ENCODE measurements at regions not wholly inside any gene's neighbourhood (a gene's known extent, or its start where the extent isn't known, plus 50 kb on each side); places are given as distances from the start of the nearest gene placed in this dataset.

DNA sequence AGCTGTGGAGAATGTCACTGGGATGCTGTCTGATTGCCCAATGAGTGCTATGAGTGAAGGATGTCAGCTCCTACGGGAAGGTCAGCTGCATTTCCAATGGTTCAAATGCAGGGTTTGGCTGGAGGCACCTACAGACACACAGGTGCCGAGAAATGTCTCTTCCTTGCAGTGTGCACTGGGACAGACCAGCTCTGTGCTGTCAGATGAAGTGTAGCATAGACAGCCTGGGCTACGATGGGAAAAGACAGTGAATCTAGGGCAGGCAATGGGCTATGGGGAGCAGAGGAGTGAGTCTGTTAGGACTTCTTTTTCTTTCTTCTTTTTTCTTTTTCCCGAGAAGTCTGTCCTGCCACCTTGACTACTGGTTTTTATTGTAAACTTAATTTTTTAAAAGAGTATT, 223.1 kb upstream of the EOMES start:
- ChIA-PET POLR2A (no interaction called here), CTCF (ENCODE audit: unreplicated experiment) (no interaction called here)
- no peak for DNase-seq (ENCODE audit: low spot score)
- no peak overlapping the region for H3K4me2 ChIP-seq (ENCODE audit: low read length)
- TF ChIP-seq CTCF (conservative IDR thresholded peaks at IDR 0.05; ENCODE audit: low read length) = no peak
- no peak for TF ChIP-seq EZH2phosphoT487 (IDR thresholded peaks at IDR 0.05; ENCODE audit: borderline replicate concordance, low read depth, low read length)
- no peak overlapping the region for H3K27ac ChIP-seq (ENCODE audit: low read depth, low read length, poor library complexity, severe bottlenecking)
- H3K9me3 ChIP-seq (ENCODE audit: low read length) = no peaks in the 10 kb centered on the region
- no TSS peak for BruUV-seq (replicated peaks)
- H3K4me3 ChIP-seq (ENCODE audit: low read depth, low read length, poor library complexity, severe bottlenecking) = no peak overlapping the region
- no peaks in the 10 kb centered on the region for H3K79me2 ChIP-seq (ENCODE audit: insufficient read depth, low read depth, low read length)
- no peaks in the 10 kb centered on the region for H3K36me3 ChIP-seq (ENCODE audit: insufficient read depth, low read length)
- intact Hi-C loops (cut with micrococcal nuclease; ENCODE audit: unreplicated experiment) = no loop called here
- no peaks in the 10 kb centered on the region for H3K9me2 ChIP-seq (ENCODE audit: insufficient read depth, low read length)
- no peaks in the 10 kb centered on the region for H4K20me1 ChIP-seq (ENCODE audit: insufficient read depth, low read length)
- H3K4me1 ChIP-seq (ENCODE audit: insufficient read depth, low read length, poor library complexity, severe bottlenecking) = no peaks in the 10 kb centered on the region
- H2AFZ ChIP-seq (ENCODE audit: low read length) = no peak overlapping the region

DNA sequence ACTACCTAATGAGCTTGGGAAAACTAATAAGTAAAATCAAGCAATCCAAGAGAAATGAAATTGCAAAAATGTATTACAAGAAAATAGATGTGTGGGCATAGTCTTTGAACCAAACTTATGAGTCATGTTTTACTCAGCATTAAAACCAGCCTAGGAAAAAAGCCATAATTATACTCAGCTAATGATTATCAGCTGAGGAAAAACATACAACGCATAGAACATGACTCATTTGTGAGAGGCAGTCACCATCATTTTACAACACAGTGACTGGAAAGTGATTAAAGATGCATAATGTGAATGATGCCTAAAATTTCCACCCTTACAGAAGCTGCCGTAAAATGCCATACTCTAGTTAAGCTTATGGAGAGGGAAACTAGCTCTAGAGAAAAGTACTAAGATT, 238.0 kb upstream of the EOMES start:
- POLR2A ChIA-PET = interaction anchor here (0.6 to 0.7 kb wide), 4 partner anchors 24 to 1997 kb away, joined by 3 read pairs; no protein-coding TSS in a partner anchor
- Histone ChIP-seq H3K9me3 (ENCODE audit: low read length) (no peaks in the 10 kb centered on the region), H3K27ac (ENCODE audit: low read depth, low read length, poor library complexity, severe bottlenecking) (no peak overlapping the region), H3K36me3 (ENCODE audit: insufficient read depth, low read length) (no peaks in the 10 kb centered on the region), H3K4me3 (ENCODE audit: low read depth, low read length, poor library complexity, severe bottlenecking) (no peak overlapping the region), H3K9me2 (ENCODE audit: insufficient read depth, low read length) (no peaks in the 10 kb centered on the region), H3K4me2 (ENCODE audit: low read length) (no peak overlapping the region), H2AFZ (ENCODE audit: low read length) (no peak overlapping the region), H4K20me1 (ENCODE audit: insufficient read depth, low read length) (no peaks in the 10 kb centered on the region), H3K79me2 (ENCODE audit: insufficient read depth, low read depth, low read length) (no peaks in the 10 kb centered on the region), H3K4me1 (ENCODE audit: insufficient read depth, low read length, poor library complexity, severe bottlenecking) (no peaks in the 10 kb centered on the region)
- no peak for DNase-seq (ENCODE audit: low spot score)
- no peak for TF ChIP-seq CTCF (conservative IDR thresholded peaks at IDR 0.05; ENCODE audit: low read length)
- TF ChIP-seq EZH2phosphoT487 (IDR thresholded peaks at IDR 0.05; ENCODE audit: borderline replicate concordance, low read depth, low read length) = no peak
- CTCF ChIA-PET (ENCODE audit: unreplicated experiment) = no interaction called here
- intact Hi-C loops (cut with micrococcal nuclease; ENCODE audit: unreplicated experiment) = no loop called here
- BruUV-seq (replicated peaks) = no TSS peak

GRCh38 chr3:27963519-27963918, 241.4 kb upstream of the EOMES start:
- Histone ChIP-seq H2AFZ (ENCODE audit: low read length) (no peak overlapping the region), H3K9me3 (ENCODE audit: low read length) (no peaks in the 10 kb centered on the region), H3K9me2 (ENCODE audit: insufficient read depth, low read length) (no peaks in the 10 kb centered on the region), H3K79me2 (ENCODE audit: insufficient read depth, low read depth, low read length) (no peaks in the 10 kb centered on the region), H3K36me3 (ENCODE audit: insufficient read depth, low read length) (no peaks in the 10 kb centered on the region), H4K20me1 (ENCODE audit: insufficient read depth, low read length) (no peaks in the 10 kb centered on the region), H3K4me1 (ENCODE audit: insufficient read depth, low read length, poor library complexity, severe bottlenecking) (no peaks in the 10 kb centered on the region), H3K4me2 (ENCODE audit: low read length) (no peak overlapping the region), H3K27ac (ENCODE audit: low read depth, low read length, poor library complexity, severe bottlenecking) (no peak overlapping the region), H3K4me3 (ENCODE audit: low read depth, low read length, poor library complexity, severe bottlenecking) (no peak overlapping the region)
- ChIA-PET POLR2A (interaction anchor here (0.7 kb wide), 2 partner anchors 10 to 48 kb away, joined by 5 to 10 read pairs; no protein-coding TSS in a partner anchor), CTCF (ENCODE audit: unreplicated experiment) (no interaction called here)
- TF ChIP-seq CTCF (conservative IDR thresholded peaks at IDR 0.05; ENCODE audit: low read length) (no peak), EZH2phosphoT487 (IDR thresholded peaks at IDR 0.05; ENCODE audit: borderline replicate concordance, low read depth, low read length) (no peak)
- intact Hi-C loops (cut with micrococcal nuclease; ENCODE audit: unreplicated experiment) = no loop called here
- BruUV-seq (replicated peaks) = no TSS peak
- no peak for DNase-seq (ENCODE audit: low spot score)
